K562 (cell line): ENCODE measurements at regions not wholly inside any gene's neighbourhood (a gene's known extent, or its start where the extent isn't known, plus 50 kb on each side); places are given as distances from the start of the nearest gene placed in this dataset.

ENCODE experiments used
- ATAC-seq: fragments of 200-7000 bp; cut with Tn5 transposase; 3 replicates; pipeline ENCODE4 v1.9.1; 2020; ENCODE audit warnings: moderate library complexity
- BruUV-seq: library from RNA; stranded (reverse); fragments of 400-500 nt; replicated peaks from 2 replicates; lab custom pipeline; 2021; lab: Mats Ljungman, UMichigan
- CTCF ChIA-PET: fragments of 300-600 bp; formaldehyde crosslinking; extraction: SDS; loops from one replicate; lab custom pipeline; 2021; ENCODE audit warnings: low intra/inter-chr PET ratio; lab: Yijun Ruan, JAX
- POLR2A ChIA-PET: fragments of 300-600, 350-650 bp; sonication (Branson Sonifier 250); formaldehyde crosslinking; extraction: SDS; loops from one replicate; lab custom pipeline; 2021; ENCODE audit warnings: antibody characterized with exemption, inconsistent platforms; lab: Yijun Ruan, JAX
- DNase-seq, 4 experiments: peaks; one replicate each; pipeline versions ENCODE4 v3.0.0 to v3.0.0-alpha.2; 2011 to 2018; ENCODE audit warnings: low spot score in 3 of 4, mixed read lengths in 3 of 4; ENCODE audit errors: extremely low read depth in 1 of 4
- FAIRE-seq: peaks from 2 replicates; lab custom pipeline; 2011; peaks lifted over from hg19 to GRCh38; lab: Jason Lieb, UNC
- H2AFZ ChIP-seq: 2 replicates; pipeline ENCODE4 v1.6.0; 2011; ENCODE audit warnings: low read depth, low read length, control low read depth, inconsistent platforms
- H3K27ac ChIP-seq: fragments of 200-600 bp; 3 replicates; pipeline ENCODE4 v1.8.0; 2011; ENCODE audit warnings: low read depth, mild to moderate bottlenecking, control low read depth, inconsistent platforms, low read length, moderate library complexity, mixed read lengths; ENCODE audit errors: extremely low read depth
- H3K27me3 ChIP-seq, 2 experiments: fragments of 300-600 bp in 1 of 2; 2 replicates in 1 of 2; 3 replicates in 1 of 2; pipeline versions ENCODE4 v1.6.0 to v1.8.0; 2011; ENCODE audit warnings: inconsistent platforms in 2 of 2, low read length in 2 of 2, mild to moderate bottlenecking in 1 of 2, mixed read lengths in 1 of 2, moderate library complexity in 1 of 2; ENCODE audit not compliant: control insufficient read depth in 2 of 2, insufficient read depth in 2 of 2
- H3K36me3 ChIP-seq: fragments of 300-600 bp; 3 replicates; pipeline ENCODE4 v1.8.0; 2011; ENCODE audit warnings: mild to moderate bottlenecking, low read length, inconsistent platforms; ENCODE audit not compliant: control insufficient read depth, insufficient read depth
- H3K4me1 ChIP-seq, 2 experiments: fragments of 200-600 bp in 1 of 2; replicated peaks in 1 of 2; 2 replicates in 1 of 2; 3 replicates in 1 of 2; pipeline versions ENCODE4 v1.5.1 to v1.8.0; 2011; ENCODE audit warnings: inconsistent platforms in 2 of 2, low read length in 2 of 2, mild to moderate bottlenecking in 1 of 2, mixed read lengths in 1 of 2, moderate library complexity in 1 of 2; ENCODE audit not compliant: control insufficient read depth in 2 of 2, insufficient read depth in 2 of 2
- H3K4me2 ChIP-seq: 2 replicates; pipeline ENCODE4 v1.6.1; 2011; ENCODE audit warnings: low read length, control low read depth, inconsistent platforms, mixed read lengths; ENCODE audit not compliant: insufficient read depth
- H3K4me3 ChIP-seq: fragments of 200-600 bp; sonication (generic), shearing (Covaris generic); 2 replicates; pipeline ENCODE4 v1.5.1; 2016; ENCODE audit warnings: control low read depth, inconsistent platforms
- H3K79me2 ChIP-seq: fragments of 200-600 bp; 3 replicates; pipeline ENCODE4 v1.8.0; 2011; ENCODE audit warnings: low read length, inconsistent platforms; ENCODE audit not compliant: control insufficient read depth, insufficient read depth
- H3K9ac ChIP-seq, 2 experiments: 2 replicates each; pipeline versions ENCODE4 v1.6.0 to v1.6.1; 2011; ENCODE audit warnings: low read depth in 2 of 2, low read length in 2 of 2, control low read depth in 1 of 2, inconsistent platforms in 1 of 2, mild to moderate bottlenecking in 1 of 2, mixed read lengths in 1 of 2; ENCODE audit not compliant: insufficient read depth in 1 of 2
- H3K9me1 ChIP-seq: one replicate; pipeline ENCODE4 v1.6.0; 2011; ENCODE audit warnings: inconsistent platforms, mild to moderate bottlenecking, low read length, moderate library complexity; ENCODE audit not compliant: control insufficient read depth, insufficient read depth
- H3K9me3 ChIP-seq: replicated peaks from 2 replicates; pipeline ENCODE4 v1.5.1; 2011; ENCODE audit warnings: low read depth, low read length, inconsistent platforms; ENCODE audit not compliant: control insufficient read depth, insufficient read depth
- H4K20me1 ChIP-seq: replicated peaks from 2 replicates; pipeline ENCODE4 v1.6.1; 2011; ENCODE audit warnings: low read length, inconsistent platforms, mixed read lengths; ENCODE audit not compliant: control insufficient read depth, insufficient read depth
- CBFB ChIP-seq: sonication (generic); formaldehyde crosslinking; IDR thresholded peaks from 2 replicates; pipeline ENCODE4 v1.4.0; 2020; ENCODE audit warnings: mild to moderate bottlenecking, missing genetic modification reagents
- LARP7 ChIP-seq: fragments of 450-650 bp; IDR thresholded peaks from 2 replicates; pipeline ENCODE4 v1.6.1; 2016
- MCM2 ChIP-seq: fragments of 450-650 bp; IDR thresholded peaks from 2 replicates; pipeline ENCODE4 v1.6.1; 2017; ENCODE audit warnings: low read depth, mild to moderate bottlenecking
- MECOM ChIP-seq: fragments of 250-450 bp; sonication (Bioruptor Pico); IDR thresholded peaks from 2 replicates; pipeline ENCODE4 v1.8.0; 2022; ENCODE audit warnings: inconsistent platforms
- MLLT1 ChIP-seq, 2 experiments: fragments of 450-650 bp; IDR thresholded peaks; 2 replicates each; pipeline ENCODE4 v1.6.1; 2016
- RUNX1 ChIP-seq: sonication (generic); IDR thresholded peaks from 2 replicates; pipeline ENCODE4 v1.6.1; 2016; ENCODE audit warnings: antibody characterized with exemption, low read depth
- ZBTB11 ChIP-seq, 3 experiments: fragments of 200-800 bp in 1 of 3; fragments of 250-450 bp in 1 of 3; fragments of 450-650 bp in 1 of 3; sonication (Bioruptor Pico) in 1 of 3; sonication (Bioruptor generic) in 1 of 3; formaldehyde crosslinking in 1 of 3; IDR thresholded peaks; 2 replicates each; pipeline versions ENCODE4 v1.6.1 to v1.8.0; 2016 to 2022; ENCODE audit warnings: mild to moderate bottlenecking in 2 of 3, missing genetic modification characterization in 2 of 3, missing compliant biosample characterization in 1 of 3, moderate library complexity in 1 of 3
- ZNF23 ChIP-seq: fragments of 250-450 bp; sonication (Bioruptor Pico); IDR thresholded peaks from 2 replicates; pipeline ENCODE4 v1.4.0; 2020; ENCODE audit warnings: mild to moderate bottlenecking
- WGBS: fragments of 100-300 bp; shearing (Covaris generic); methylation state at CpG from one replicate; pipeline ENCODE4 v1.1.6; 2016; ENCODE audit warnings: low coverage, mixed read lengths; ENCODE audit not compliant: insufficient coverage; ENCODE audit errors: missing lambda C conversion rate; 5-methylcytosine and 5-hydroxymethylcytosine counted together
- in situ Hi-C: fragments of 300-500 bp; cut with MboI; formaldehyde crosslinking; loops from 4 replicates; pipeline ENCODE4 v1.15.0; 2018; ENCODE audit warnings: inconsistent platforms, mixed read lengths
- intact Hi-C: fragments of 100-400 bp; cut with micrococcal nuclease; formaldehyde crosslinking; loops from 2 replicates; pipeline ENCODE4 v1.14.2; 2022

GRCh38 chr6:97841763-97842162 is 558.7 kb upstream of the MMS22L start:
- no peak for FAIRE-seq
- TF ChIP-seq CBFB (CRISPR knock-in tag) (no peak), MCM2 (no peak), LARP7 (no peak), RUNX1 (no peak)
- 0% methylated on average over 3 of the region's 3 CpGs for WGBS
- H3K9me1 ChIP-seq: no peaks in the 10 kb centered on the region
- no peaks in the 10 kb centered on the region for H4K20me1 ChIP-seq
- intact Hi-C loops: no loop called here
- H3K79me2 ChIP-seq: no peaks in the 10 kb centered on the region
- DNase-seq: no peak
- H3K9ac ChIP-seq: no peak overlapping the region
- H3K36me3 ChIP-seq: no peaks in the 10 kb centered on the region
- BruUV-seq: no TSS peak
- H3K9me3 ChIP-seq: no peaks in the 10 kb centered on the region; the same call in 1 of the 2 replicates
- H3K4me2 ChIP-seq: no peak overlapping the region
- ChIA-PET POLR2A (no interaction called here), CTCF (no interaction called here)
- no peak for ATAC-seq
- no peaks in the 10 kb centered on the region for H3K4me1 ChIP-seq
- no peak overlapping the region for H3K27ac ChIP-seq
- in situ Hi-C loops: no loop called here
- H3K4me3 ChIP-seq: no peak overlapping the region
- no peak overlapping the region for H2AFZ ChIP-seq
- H3K27me3 ChIP-seq: no peaks in the 10 kb centered on the region

GRCh38 chr6:97842521-97842920 is 559.5 kb upstream of the MMS22L start:
- no peak overlapping the region for H3K27ac ChIP-seq
- H2AFZ ChIP-seq: no peak overlapping the region
- DNase-seq: no peak
- POLR2A ChIA-PET: no interaction called here
- H3K9me3 ChIP-seq: no peaks in the 10 kb centered on the region; the same call in 1 of the 2 replicates
- no TSS peak for BruUV-seq
- 4% methylated on average over 2 of the region's 2 CpGs for WGBS
- no peaks in the 10 kb centered on the region for H3K27me3 ChIP-seq
- no peaks in the 10 kb centered on the region for H3K9me1 ChIP-seq
- no peaks in the 10 kb centered on the region for H3K79me2 ChIP-seq
- CTCF ChIA-PET: no interaction called here
- intact Hi-C loops (no loop called here), in situ Hi-C loops (no loop called here)
- H4K20me1 ChIP-seq: no peaks in the 10 kb centered on the region
- no peak overlapping the region for H3K9ac ChIP-seq
- no peaks in the 10 kb centered on the region for H3K36me3 ChIP-seq
- no peak for FAIRE-seq
- H3K4me2 ChIP-seq: no peak overlapping the region
- no peak for ATAC-seq
- no peak overlapping the region for H3K4me3 ChIP-seq
- H3K4me1 ChIP-seq: no peaks in the 10 kb centered on the region
- TF ChIP-seq MECOM (CRISPR knock-in tag): no peak
- TF ChIP-seq MLLT1 (IDR thresholded peaks at IDR 0.05): no peak
- no peak for TF ChIP-seq ZBTB11 (CRISPR knock-in tag; IDR thresholded peaks at IDR 0.05)
- TF ChIP-seq ZNF23 (CRISPR knock-in tag): no peak
